ENCODE measurements at regions not wholly inside any gene's neighbourhood (a gene's known extent, or its start where the extent isn't known, plus 50 kb on each side); places are given as distances from the start of the nearest gene placed in this dataset.

GRCh38 chr18:39259736-39260135, 1694.1 kb upstream of the CELF4 start:
- no peak for TF ChIP-seq CTCF (IDR thresholded peaks at IDR 0.05)
- no peak for TF ChIP-seq POLR2A (IDR thresholded peaks at IDR 0.05)
- H3K27me3 ChIP-seq = no peaks in the 10 kb centered on the region
- intact Hi-C loops (cut with DNase I; ENCODE audit: low total_unique reads) = no loop called here
- no peaks in the 10 kb centered on the region for H3K9me3 ChIP-seq
- no peak overlapping the region for H3K27ac ChIP-seq
- no peaks in the 10 kb centered on the region for H3K36me3 ChIP-seq (ENCODE audit: low read depth, missing control alignments)
- no peaks in the 10 kb centered on the region for H3K4me1 ChIP-seq
- WGBS, 2 donors = 94 to 96% methylated on average over 1 of the region's 1 CpG
- no peak for DNase-seq
- no peak overlapping the region for H3K4me3 ChIP-seq

GRCh38 chr18:39244242-39244641, 1678.6 kb upstream of the CELF4 start:
- Histone ChIP-seq H3K9me3 (no peaks in the 10 kb centered on the region), H3K27me3 (no peaks in the 10 kb centered on the region), H3K4me3 (no peak overlapping the region), H3K36me3 (ENCODE audit: low read depth, missing control alignments) (no peaks in the 10 kb centered on the region), H3K4me1 (no peaks in the 10 kb centered on the region), H3K27ac (no peak overlapping the region)
- WGBS, 2 donors = 83 to 92% methylated on average over 1 of the region's 1 CpG
- intact Hi-C loops (cut with DNase I; ENCODE audit: low total_unique reads) = no loop called here
- DNase-seq = no peak
- no peak for TF ChIP-seq CTCF (IDR thresholded peaks at IDR 0.05)
- no peak for TF ChIP-seq POLR2A (IDR thresholded peaks at IDR 0.05)

- no peak for TF ChIP-seq POLR2A (IDR thresholded peaks at IDR 0.05)
- TF ChIP-seq CTCF (IDR thresholded peaks at IDR 0.05) = no peak
- Histone ChIP-seq H3K27me3 (no peaks in the 10 kb centered on the region), H3K9me3 (no peaks in the 10 kb centered on the region), H3K36me3 (ENCODE audit: low read depth, missing control alignments) (no peaks in the 10 kb centered on the region), H3K27ac (no peak overlapping the region), H3K4me1 (no peaks in the 10 kb centered on the region), H3K4me3 (no peak overlapping the region)
- intact Hi-C loops (cut with DNase I; ENCODE audit: low total_unique reads) = no loop called here
- no peak for DNase-seq
- 83 to 97% methylated on average over 3 of the region's 3 CpGs for WGBS, 2 donors
Observed at GRCh38 chr18:39241534-39241933, 1675.9 kb upstream of the CELF4 start.

- Histone ChIP-seq H3K36me3 (ENCODE audit: low read depth, missing control alignments) (no peaks in the 10 kb centered on the region), H3K9me3 (no peaks in the 10 kb centered on the region), H3K27me3 (no peaks in the 10 kb centered on the region), H3K4me1 (no peaks in the 10 kb centered on the region), H3K4me3 (no peak overlapping the region), H3K27ac (no peak overlapping the region)
- TF ChIP-seq POLR2A (IDR thresholded peaks at IDR 0.05) (no peak), CTCF (IDR thresholded peaks at IDR 0.05) (no peak)
- DNase-seq = no peak
- intact Hi-C loops (cut with DNase I; ENCODE audit: low total_unique reads) = no loop called here
- 78 to 79% methylated on average over 5 of the region's 5 CpGs for WGBS, 2 donors
Observed at GRCh38 chr18:39238981-39239660, 1673.5 kb upstream of the CELF4 start.

- no peaks in the 10 kb centered on the region for H3K9me3 ChIP-seq
- TF ChIP-seq POLR2A (IDR thresholded peaks at IDR 0.05) (no peak), CTCF (IDR thresholded peaks at IDR 0.05) (no peak)
- H3K27me3 ChIP-seq = no peaks in the 10 kb centered on the region
- H3K4me1 ChIP-seq = no peaks in the 10 kb centered on the region
- DNase-seq = no peak
- H3K36me3 ChIP-seq (ENCODE audit: low read depth, missing control alignments) = no peaks in the 10 kb centered on the region
- WGBS, 2 donors = 63 to 89% methylated on average over 10 to 19 of the region's 19 CpGs
- peak overlapping the region in 1 of 2 donors; percentile 15 for H3K4me3 ChIP-seq
- intact Hi-C loops (cut with DNase I; ENCODE audit: low total_unique reads) = no loop called here
- no peak overlapping the region for H3K27ac ChIP-seq
Observed at GRCh38 chr18:39235118-39235719, 1669.6 kb upstream of the CELF4 start.

All from testis (tissue), 2 donors.